ENCODE measurements at regions not wholly inside any gene's neighbourhood (a gene's known extent, or its start where the extent isn't known, plus 50 kb on each side); places are given as distances from the start of the nearest gene placed in this dataset.

DNA sequence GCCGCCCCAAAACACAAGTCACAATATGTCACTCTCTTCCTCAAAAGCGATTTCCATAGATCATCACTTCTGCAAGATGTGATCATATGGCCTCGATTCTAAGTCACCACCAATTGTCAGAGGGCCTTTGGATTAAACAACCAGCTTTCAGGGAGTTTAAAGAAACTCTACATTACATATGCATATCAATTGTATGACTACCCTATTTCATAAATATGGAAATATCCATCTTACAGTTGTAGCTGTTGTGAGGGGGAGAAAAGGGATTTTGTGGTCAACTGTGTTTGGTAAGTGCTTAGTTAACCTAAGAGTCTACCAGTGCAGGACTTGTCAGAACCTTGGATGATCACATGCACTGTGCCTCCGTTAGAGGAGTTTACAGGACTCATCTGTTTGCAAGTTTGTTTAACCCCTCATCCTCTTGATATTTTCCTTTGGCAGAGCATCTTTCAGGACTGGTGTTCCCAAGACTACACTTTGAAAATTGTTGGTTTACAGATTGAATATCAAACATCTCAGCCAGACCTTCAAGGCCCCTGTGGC, 99.9 kb downstream of the CHST1 start:
- H3K4me1 Mint-ChIP-seq, result peaks cover 16% of the 10 kb centered on the region
- H3K4me2 ChIP-seq, result no peak overlapping the region
- peaks cover 13% of the 10 kb centered on the region; the same call in 1 of the 2 replicates for H3K4me1 ChIP-seq (ENCODE audit: insufficient read depth)
- no peaks in the 10 kb centered on the region for H3F3A ChIP-seq (replicated peaks; ENCODE audit: low read depth)
- H3K27ac ChIP-seq (ENCODE audit: low read depth), result no peak overlapping the region
- no peaks in the 10 kb centered on the region for H3K27me3 ChIP-seq (ENCODE audit: insufficient read depth)
- no peak overlapping the region for H3K27ac Mint-ChIP-seq
- H3K9me2 ChIP-seq (ENCODE audit: insufficient read depth), result no peaks in the 10 kb centered on the region
- ATAC-seq (no peak), DNase-seq (ENCODE audit: low spot score) (no peak)
- TF ChIP-seq, protein P1, sequence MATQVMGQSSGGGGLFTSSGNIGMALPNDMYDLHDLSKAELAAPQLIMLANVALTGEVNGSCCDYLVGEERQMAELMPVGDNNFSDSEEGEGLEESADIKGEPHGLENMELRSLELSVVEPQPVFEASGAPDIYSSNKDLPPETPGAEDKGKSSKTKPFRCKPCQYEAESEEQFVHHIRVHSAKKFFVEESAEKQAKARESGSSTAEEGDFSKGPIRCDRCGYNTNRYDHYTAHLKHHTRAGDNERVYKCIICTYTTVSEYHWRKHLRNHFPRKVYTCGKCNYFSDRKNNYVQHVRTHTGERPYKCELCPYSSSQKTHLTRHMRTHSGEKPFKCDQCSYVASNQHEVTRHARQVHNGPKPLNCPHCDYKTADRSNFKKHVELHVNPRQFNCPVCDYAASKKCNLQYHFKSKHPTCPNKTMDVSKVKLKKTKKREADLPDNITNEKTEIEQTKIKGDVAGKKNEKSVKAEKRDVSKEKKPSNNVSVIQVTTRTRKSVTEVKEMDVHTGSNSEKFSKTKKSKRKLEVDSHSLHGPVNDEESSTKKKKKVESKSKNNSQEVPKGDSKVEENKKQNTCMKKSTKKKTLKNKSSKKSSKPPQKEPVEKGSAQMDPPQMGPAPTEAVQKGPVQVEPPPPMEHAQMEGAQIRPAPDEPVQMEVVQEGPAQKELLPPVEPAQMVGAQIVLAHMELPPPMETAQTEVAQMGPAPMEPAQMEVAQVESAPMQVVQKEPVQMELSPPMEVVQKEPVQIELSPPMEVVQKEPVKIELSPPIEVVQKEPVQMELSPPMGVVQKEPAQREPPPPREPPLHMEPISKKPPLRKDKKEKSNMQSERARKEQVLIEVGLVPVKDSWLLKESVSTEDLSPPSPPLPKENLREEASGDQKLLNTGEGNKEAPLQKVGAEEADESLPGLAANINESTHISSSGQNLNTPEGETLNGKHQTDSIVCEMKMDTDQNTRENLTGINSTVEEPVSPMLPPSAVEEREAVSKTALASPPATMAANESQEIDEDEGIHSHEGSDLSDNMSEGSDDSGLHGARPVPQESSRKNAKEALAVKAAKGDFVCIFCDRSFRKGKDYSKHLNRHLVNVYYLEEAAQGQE (IDR thresholded peaks at IDR 0.05; ENCODE audit: unreplicated experiment), result no peak
- TF ChIP-seq, protein P2, sequence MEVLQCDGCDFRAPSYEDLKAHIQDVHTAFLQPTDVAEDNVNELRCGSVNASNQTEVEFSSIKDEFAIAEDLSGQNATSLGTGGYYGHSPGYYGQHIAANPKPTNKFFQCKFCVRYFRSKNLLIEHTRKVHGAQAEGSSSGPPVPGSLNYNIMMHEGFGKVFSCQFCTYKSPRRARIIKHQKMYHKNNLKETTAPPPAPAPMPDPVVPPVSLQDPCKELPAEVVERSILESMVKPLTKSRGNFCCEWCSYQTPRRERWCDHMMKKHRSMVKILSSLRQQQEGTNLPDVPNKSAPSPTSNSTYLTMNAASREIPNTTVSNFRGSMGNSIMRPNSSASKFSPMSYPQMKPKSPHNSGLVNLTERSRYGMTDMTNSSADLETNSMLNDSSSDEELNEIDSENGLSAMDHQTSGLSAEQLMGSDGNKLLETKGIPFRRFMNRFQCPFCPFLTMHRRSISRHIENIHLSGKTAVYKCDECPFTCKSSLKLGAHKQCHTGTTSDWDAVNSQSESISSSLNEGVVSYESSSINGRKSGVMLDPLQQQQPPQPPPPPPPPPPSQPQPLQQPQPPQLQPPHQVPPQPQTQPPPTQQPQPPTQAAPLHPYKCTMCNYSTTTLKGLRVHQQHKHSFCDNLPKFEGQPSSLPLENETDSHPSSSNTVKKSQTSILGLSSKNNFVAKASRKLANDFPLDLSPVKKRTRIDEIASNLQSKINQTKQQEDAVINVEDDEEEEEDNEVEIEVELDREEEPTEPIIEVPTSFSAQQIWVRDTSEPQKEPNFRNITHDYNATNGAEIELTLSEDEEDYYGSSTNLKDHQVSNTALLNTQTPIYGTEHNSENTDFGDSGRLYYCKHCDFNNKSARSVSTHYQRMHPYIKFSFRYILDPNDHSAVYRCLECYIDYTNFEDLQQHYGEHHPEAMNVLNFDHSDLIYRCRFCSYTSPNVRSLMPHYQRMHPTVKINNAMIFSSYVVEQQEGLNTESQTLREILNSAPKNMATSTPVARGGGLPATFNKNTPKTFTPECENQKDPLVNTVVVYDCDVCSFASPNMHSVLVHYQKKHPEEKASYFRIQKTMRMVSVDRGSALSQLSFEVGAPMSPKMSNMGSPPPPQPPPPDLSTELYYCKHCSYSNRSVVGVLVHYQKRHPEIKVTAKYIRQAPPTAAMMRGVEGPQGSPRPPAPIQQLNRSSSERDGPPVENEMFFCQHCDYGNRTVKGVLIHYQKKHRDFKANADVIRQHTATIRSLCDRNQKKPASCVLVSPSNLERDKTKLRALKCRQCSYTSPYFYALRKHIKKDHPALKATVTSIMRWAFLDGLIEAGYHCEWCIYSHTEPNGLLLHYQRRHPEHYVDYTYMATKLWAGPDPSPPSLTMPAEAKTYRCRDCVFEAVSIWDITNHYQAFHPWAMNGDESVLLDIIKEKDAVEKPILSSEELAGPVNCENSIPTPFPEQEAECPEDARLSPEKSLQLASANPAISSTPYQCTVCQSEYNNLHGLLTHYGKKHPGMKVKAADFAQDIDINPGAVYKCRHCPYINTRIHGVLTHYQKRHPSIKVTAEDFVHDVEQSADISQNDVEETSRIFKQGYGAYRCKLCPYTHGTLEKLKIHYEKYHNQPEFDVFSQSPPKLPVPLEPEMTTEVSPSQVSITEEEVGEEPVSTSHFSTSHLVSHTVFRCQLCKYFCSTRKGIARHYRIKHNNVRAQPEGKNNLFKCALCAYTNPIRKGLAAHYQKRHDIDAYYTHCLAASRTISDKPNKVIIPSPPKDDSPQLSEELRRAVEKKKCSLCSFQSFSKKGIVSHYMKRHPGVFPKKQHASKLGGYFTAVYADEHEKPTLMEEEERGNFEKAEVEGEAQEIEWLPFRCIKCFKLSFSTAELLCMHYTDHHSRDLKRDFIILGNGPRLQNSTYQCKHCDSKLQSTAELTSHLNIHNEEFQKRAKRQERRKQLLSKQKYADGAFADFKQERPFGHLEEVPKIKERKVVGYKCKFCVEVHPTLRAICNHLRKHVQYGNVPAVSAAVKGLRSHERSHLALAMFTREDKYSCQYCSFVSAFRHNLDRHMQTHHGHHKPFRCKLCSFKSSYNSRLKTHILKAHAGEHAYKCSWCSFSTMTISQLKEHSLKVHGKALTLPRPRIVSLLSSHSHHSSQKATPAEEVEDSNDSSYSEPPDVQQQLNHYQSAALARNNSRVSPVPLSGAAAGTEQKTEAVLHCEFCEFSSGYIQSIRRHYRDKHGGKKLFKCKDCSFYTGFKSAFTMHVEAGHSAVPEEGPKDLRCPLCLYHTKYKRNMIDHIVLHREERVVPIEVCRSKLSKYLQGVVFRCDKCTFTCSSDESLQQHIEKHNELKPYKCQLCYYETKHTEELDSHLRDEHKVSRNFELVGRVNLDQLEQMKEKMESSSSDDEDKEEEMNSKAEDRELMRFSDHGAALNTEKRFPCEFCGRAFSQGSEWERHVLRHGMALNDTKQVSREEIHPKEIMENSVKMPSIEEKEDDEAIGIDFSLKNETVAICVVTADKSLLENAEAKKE (CRISPR knock-in tag; IDR thresholded peaks at IDR 0.05), result no peak
- no peak for TF ChIP-seq STAT1 (IDR thresholded peaks at IDR 0.05; ENCODE audit: unreplicated experiment)
- no peak for TF ChIP-seq NANOG (IDR thresholded peaks at IDR 0.05; ENCODE audit: borderline replicate concordance)
- TF ChIP-seq POLR2AphosphoS5 (IDR thresholded peaks at IDR 0.05; ENCODE audit: low read depth), result no peak
- no peak for TF ChIP-seq ZNF114 (CRISPR knock-in tag; IDR thresholded peaks at IDR 0.05)
- TF ChIP-seq, protein P3, sequence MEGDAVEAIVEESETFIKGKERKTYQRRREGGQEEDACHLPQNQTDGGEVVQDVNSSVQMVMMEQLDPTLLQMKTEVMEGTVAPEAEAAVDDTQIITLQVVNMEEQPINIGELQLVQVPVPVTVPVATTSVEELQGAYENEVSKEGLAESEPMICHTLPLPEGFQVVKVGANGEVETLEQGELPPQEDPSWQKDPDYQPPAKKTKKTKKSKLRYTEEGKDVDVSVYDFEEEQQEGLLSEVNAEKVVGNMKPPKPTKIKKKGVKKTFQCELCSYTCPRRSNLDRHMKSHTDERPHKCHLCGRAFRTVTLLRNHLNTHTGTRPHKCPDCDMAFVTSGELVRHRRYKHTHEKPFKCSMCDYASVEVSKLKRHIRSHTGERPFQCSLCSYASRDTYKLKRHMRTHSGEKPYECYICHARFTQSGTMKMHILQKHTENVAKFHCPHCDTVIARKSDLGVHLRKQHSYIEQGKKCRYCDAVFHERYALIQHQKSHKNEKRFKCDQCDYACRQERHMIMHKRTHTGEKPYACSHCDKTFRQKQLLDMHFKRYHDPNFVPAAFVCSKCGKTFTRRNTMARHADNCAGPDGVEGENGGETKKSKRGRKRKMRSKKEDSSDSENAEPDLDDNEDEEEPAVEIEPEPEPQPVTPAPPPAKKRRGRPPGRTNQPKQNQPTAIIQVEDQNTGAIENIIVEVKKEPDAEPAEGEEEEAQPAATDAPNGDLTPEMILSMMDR (conservative IDR thresholded peaks at IDR 0.05; ENCODE audit: low read depth in 2 of 2), result no peak
- no peak for TF ChIP-seq EZH2 (IDR thresholded peaks at IDR 0.05; ENCODE audit: low read depth, unreplicated experiment)
- no peak for TF ChIP-seq ZNF331 (CRISPR knock-in tag; IDR thresholded peaks at IDR 0.05; ENCODE audit: low read depth)
- TF ChIP-seq, protein P4, sequence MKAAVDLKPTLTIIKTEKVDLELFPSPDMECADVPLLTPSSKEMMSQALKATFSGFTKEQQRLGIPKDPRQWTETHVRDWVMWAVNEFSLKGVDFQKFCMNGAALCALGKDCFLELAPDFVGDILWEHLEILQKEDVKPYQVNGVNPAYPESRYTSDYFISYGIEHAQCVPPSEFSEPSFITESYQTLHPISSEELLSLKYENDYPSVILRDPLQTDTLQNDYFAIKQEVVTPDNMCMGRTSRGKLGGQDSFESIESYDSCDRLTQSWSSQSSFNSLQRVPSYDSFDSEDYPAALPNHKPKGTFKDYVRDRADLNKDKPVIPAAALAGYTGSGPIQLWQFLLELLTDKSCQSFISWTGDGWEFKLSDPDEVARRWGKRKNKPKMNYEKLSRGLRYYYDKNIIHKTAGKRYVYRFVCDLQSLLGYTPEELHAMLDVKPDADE (IDR thresholded peaks at IDR 0.05), result no peak
- no peak for TF ChIP-seq CREB1 (CRISPR knock-in tag; IDR thresholded peaks at IDR 0.05; ENCODE audit: low read depth)
- no peak for TF ChIP-seq JUNB (IDR thresholded peaks at IDR 0.05; ENCODE audit: unreplicated experiment)
- TF ChIP-seq EZH2phosphoT487 (IDR thresholded peaks at IDR 0.05; ENCODE audit: unreplicated experiment), result no peak
- H2AFZ ChIP-seq, result no peak overlapping the region
- peaks cover 13% of the 10 kb centered on the region for H3K27me3 Mint-ChIP-seq (ENCODE audit: insufficient read depth, low read depth, poor library complexity)
- H3K9me3 Mint-ChIP-seq, result no peaks in the 10 kb centered on the region
- H3K4me3 Mint-ChIP-seq, result no peak overlapping the region
- no peaks in the 10 kb centered on the region for H3K36me3 ChIP-seq (ENCODE audit: insufficient read depth)
- no peak overlapping the region for H3K4me3 ChIP-seq
- no peaks in the 10 kb centered on the region for H3K79me2 ChIP-seq (replicated peaks; ENCODE audit: insufficient read depth)
- H3K36me3 Mint-ChIP-seq (ENCODE audit: low read depth), result no peaks in the 10 kb centered on the region
- H4K20me1 ChIP-seq (replicated peaks; ENCODE audit: insufficient read depth), result no peaks in the 10 kb centered on the region

Data from GM23338 (cell line).